ENCODE measurements at regions not wholly inside any gene's neighbourhood (a gene's known extent, or its start where the extent isn't known, plus 50 kb on each side); places are given as distances from the start of the nearest gene placed in this dataset.

DNA sequence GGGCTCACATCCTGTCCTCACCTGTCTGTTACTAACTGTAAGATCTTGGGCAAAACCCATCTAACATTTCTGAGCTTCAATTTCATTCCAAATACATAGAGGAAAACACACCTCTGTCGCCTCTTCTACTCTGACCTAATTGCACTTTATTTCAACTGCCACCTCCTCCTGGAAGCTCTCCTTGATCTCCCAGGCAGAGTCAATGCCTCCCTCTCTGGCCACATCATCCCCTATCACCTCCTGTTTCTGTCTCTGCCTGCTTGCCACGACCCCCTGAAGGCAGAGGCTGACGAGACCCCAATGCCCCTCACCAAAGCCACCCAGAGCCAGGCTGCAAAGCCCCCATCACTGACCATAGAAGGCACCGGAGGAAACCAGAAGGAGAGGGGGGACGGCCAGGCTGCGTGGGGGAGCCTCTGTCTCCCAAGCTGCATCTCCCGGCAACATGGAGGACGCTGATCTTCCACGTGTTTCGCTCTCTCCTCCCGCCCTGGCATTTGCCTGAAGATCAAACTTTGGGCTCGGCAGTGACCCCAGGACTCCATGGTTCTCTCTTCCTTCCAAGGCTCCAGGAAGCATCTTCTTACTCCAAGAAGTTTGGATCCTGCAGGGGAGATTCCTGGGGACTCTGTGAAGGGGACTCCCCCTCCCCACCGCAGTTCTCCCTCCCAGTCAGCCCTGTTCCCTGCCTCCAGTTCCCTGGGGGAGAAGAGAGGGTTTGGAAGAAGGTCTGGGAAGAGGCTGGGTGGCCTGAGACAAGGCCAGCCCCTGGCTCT, 50.1 kb upstream of the BCL11B start:
- no peak overlapping the region for H3K4me3 ChIP-seq (ENCODE audit: low read depth, low read length)
- no peak for TF ChIP-seq CTCF (IDR thresholded peaks at IDR 0.05; ENCODE audit: low read depth, low read length)
- peaks cover 3% of the 10 kb centered on the region; the same call in 1 of the 2 replicates for H3K27me3 ChIP-seq
- H3K9me3 ChIP-seq = no peaks in the 10 kb centered on the region
- no peak for DNase-seq
- H3K36me3 ChIP-seq = no peaks in the 10 kb centered on the region
- no peaks in the 10 kb centered on the region for H3K4me1 ChIP-seq
